GM12874 (cell line): ENCODE measurements at regions not wholly inside any gene's neighbourhood (a gene's known extent, or its start where the extent isn't known, plus 50 kb on each side); places are given as distances from the start of the nearest gene placed in this dataset.

ENCODE experiments used
- TF ChIP-seq, protein P1 (sequence below): IDR thresholded peaks from 2 replicates; pipeline ENCODE4 v1.5.1; 2011; ENCODE audit warnings: low read depth, mild to moderate bottlenecking, control low read depth, low read length, moderate library complexity; ENCODE audit not compliant: insufficient read depth

GRCh38 chr7:114755856-114756255 lies 166.0 kb upstream of the MDFIC start:
- TF ChIP-seq, protein P1, sequence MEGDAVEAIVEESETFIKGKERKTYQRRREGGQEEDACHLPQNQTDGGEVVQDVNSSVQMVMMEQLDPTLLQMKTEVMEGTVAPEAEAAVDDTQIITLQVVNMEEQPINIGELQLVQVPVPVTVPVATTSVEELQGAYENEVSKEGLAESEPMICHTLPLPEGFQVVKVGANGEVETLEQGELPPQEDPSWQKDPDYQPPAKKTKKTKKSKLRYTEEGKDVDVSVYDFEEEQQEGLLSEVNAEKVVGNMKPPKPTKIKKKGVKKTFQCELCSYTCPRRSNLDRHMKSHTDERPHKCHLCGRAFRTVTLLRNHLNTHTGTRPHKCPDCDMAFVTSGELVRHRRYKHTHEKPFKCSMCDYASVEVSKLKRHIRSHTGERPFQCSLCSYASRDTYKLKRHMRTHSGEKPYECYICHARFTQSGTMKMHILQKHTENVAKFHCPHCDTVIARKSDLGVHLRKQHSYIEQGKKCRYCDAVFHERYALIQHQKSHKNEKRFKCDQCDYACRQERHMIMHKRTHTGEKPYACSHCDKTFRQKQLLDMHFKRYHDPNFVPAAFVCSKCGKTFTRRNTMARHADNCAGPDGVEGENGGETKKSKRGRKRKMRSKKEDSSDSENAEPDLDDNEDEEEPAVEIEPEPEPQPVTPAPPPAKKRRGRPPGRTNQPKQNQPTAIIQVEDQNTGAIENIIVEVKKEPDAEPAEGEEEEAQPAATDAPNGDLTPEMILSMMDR: no peak

DNA sequence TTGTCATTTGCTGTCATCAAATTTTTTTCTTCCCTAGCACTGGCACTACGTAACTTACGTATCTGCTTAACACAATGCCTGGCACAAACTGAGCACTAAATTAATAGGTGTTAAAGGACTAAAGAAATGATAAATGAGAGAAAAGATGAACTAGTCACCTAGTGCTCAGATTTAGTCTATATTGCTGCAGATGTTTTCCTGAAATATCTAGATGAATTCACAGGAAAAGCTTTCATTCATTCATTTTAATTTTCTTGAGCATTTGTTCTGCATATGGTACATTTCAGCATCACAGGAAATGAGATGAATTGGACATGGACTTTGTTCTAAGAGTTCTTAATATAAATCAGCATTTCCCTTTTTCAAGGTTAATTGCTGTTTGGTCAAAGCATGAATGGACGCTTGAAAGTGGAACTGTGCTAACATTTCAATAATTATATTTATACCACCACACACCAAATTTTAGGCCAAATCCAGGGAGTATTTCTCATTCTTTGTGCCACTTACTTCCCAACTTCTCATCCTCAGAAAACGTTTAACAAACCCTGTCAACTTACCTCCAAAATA lies 163.2 kb upstream of the MDFIC start:
- TF ChIP-seq, protein P1: no peak

GRCh38 chr7:114759347-114760062 lies 162.4 kb upstream of the MDFIC start:
- TF ChIP-seq, protein P1: no peak

GRCh38 chr7:114760477-114760876 lies 161.4 kb upstream of the MDFIC start:
- TF ChIP-seq, protein P1: no peak

GRCh38 chr7:114761973-114762372 lies 159.9 kb upstream of the MDFIC start:
- TF ChIP-seq, protein P1: no peak

DNA sequence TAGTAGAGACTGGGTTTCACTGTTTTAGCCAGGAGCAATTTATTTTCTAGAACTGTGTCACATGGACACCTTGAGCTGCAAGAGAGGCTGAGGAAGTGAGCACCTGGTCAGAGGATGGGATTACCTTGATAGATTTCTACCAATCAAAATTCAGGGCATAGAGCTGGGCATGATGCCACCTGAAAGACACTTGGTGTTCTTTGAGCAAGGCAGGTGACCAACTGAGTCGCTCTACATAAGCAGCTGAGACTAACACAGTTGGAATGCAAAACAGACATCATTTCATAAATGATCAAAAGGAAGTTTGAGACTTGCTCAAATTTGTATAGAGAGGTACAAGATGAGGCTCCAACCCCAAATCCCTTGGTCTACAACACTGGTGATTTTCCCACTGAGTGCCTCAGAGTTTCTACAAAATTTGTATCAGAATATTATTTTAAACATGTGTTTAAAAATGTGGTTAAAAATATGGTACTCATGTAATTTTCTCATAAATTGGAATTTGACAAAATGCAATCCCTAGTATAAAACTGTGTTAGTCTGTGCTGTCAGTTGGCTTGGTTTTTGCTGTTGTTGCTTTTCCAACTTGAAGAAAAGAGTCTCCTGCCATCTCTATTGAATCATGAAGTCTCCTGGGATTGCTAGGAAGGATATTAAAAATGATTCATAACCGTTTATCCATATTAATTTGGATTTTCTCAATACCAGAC lies 156.4 kb upstream of the MDFIC start:
- TF ChIP-seq, protein P1: no peak

DNA sequence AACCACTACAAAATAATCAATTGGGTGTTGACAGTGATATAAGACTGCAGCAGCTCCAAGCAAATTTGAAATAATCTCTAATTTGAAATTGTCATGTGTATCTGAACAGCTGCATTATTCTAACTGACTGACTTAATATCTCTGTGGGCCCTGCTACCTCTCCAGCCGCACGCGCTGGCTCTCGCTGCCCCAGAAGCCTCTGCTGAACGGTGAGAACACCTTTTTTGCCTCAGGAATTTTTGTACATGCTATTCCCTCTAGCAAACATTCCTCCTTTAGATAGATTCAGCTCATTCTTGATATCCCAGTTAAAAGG lies 155.9 kb upstream of the MDFIC start:
- TF ChIP-seq, protein P1: no peak
